B cell (primary cell): ENCODE measurements at regions not wholly inside any gene's neighbourhood (a gene's known extent, or its start where the extent isn't known, plus 50 kb on each side); places are given as distances from the start of the nearest gene placed in this dataset.

Source experiments
- ATAC-seq: fragments of 200-7000 bp; cut with Tn5 transposase; one replicate; pipeline ENCODE4 v1.10.0; 2021; ENCODE audit warnings: low read depth, mild to moderate bottlenecking, moderate number of reproducible peaks, moderate library complexity
- CTCF ChIA-PET: fragments of 350-600 bp; sonication (Branson Sonifier 250); formaldehyde crosslinking; loops from one replicate; lab custom pipeline; 2021; ENCODE audit warnings: antibody characterized with exemption, inconsistent platforms; lab: Charles Lee
- POLR2A ChIA-PET: fragments of 350-600 bp; sonication (Branson Sonifier 250); formaldehyde crosslinking; loops from one replicate; lab custom pipeline; 2021; ENCODE audit warnings: antibody characterized with exemption; lab: Charles Lee
- DNase-seq: peaks from one replicate; pipeline ENCODE4 v3.0.0; 2013
- H2AFZ ChIP-seq: 2 replicates; pipeline ENCODE4 v1.6.1; 2012; ENCODE audit warnings: mild to moderate bottlenecking, low read depth, low read length; ENCODE audit not compliant: insufficient read depth, poor library complexity, severe bottlenecking
- H3K27ac ChIP-seq, 2 donors: 1 replicate in 1 of 2; 2 replicates in 1 of 2; pipeline ENCODE4 v1.5.1; 2012 to 2013; ENCODE audit warnings: low read length in 2 of 2, mild to moderate bottlenecking in 2 of 2, moderate library complexity in 1 of 2
- H3K27me3 ChIP-seq, 4 experiments: fragments of 200-600 bp in 1 of 4; sonication (generic) in 1 of 4; replicated peaks in 1 of 4; 1 replicate in 2 of 4; 2 replicates in 2 of 4; pipeline versions ENCODE4 v1.6.1 to v1.7.0; 2013 to 2016; ENCODE audit warnings: low read length in 3 of 4, mild to moderate bottlenecking in 2 of 4, mixed read lengths in 1 of 4, moderate library complexity in 1 of 4; ENCODE audit not compliant: insufficient read depth in 4 of 4, control insufficient read depth in 3 of 4; ENCODE audit errors: control extremely low read depth in 1 of 4
- H3K36me3 ChIP-seq, 2 experiments: replicated peaks in 1 of 2; 1 replicate in 1 of 2; 2 replicates in 1 of 2; pipeline versions ENCODE4 v1.6.1 to v1.7.1; 2013; ENCODE audit warnings: low read length in 1 of 2; ENCODE audit not compliant: insufficient read depth in 2 of 2, control insufficient read depth in 1 of 2; ENCODE audit errors: control extremely low read depth in 1 of 2, extremely low read depth in 1 of 2
- H3K4me1 ChIP-seq, 2 donors: fragments of 200-600 bp in 1 of 2; sonication (generic) in 1 of 2; 1 replicate in 1 of 2; 2 replicates in 1 of 2; pipeline versions ENCODE4 v1.5.1 to v1.6.1; 2013 to 2017; ENCODE audit warnings: low read length in 2 of 2; ENCODE audit not compliant: control insufficient read depth in 2 of 2, insufficient read depth in 2 of 2
- H3K4me2 ChIP-seq: replicated peaks from 2 replicates; pipeline ENCODE3; 2012; ENCODE audit warnings: mild to moderate bottlenecking, low read depth, low read length; ENCODE audit not compliant: poor library complexity, severe bottlenecking
- H3K4me3 ChIP-seq, 5 experiments: fragments of 200-600 bp in 1 of 5; sonication (generic) in 1 of 5; 1 replicate in 3 of 5; 2 replicates in 2 of 5; pipeline versions ENCODE4 v1.5.1 to v1.7.0; 2011 to 2016; ENCODE audit warnings: low read length in 4 of 5, mild to moderate bottlenecking in 4 of 5, low read depth in 2 of 5, control low read depth in 1 of 5, moderate library complexity in 1 of 5; ENCODE audit not compliant: insufficient read depth in 1 of 5; ENCODE audit errors: control extremely low read depth in 1 of 5, extremely low read depth in 1 of 5
- H3K79me2 ChIP-seq: fragments of 200-600 bp; sonication (generic); one replicate; pipeline ENCODE4 v1.6.0; 2016; ENCODE audit warnings: low read length; ENCODE audit not compliant: control insufficient read depth, insufficient read depth
- H3K9ac ChIP-seq: fragments of 200-600 bp; sonication (generic); 2 replicates; pipeline ENCODE4 v1.6.1; 2017; ENCODE audit warnings: mild to moderate bottlenecking, low read length, moderate library complexity
- H3K9me3 ChIP-seq, 3 donors: one replicate each; pipeline versions ENCODE4 v1.6.1 to v1.7.1; 2013; ENCODE audit warnings: low read length in 2 of 3; ENCODE audit not compliant: control insufficient read depth in 2 of 3, insufficient read depth in 1 of 3; ENCODE audit errors: control extremely low read depth in 1 of 3
- H4K20me1 ChIP-seq: 2 replicates; pipeline ENCODE4 v1.6.0; 2012; ENCODE audit warnings: mild to moderate bottlenecking, low read length; ENCODE audit not compliant: insufficient read depth, control insufficient read depth, poor library complexity, severe bottlenecking
- H3K27ac Mint-ChIP-seq: one replicate; pipeline ENCODE4 v1.8.0; 2021; ENCODE audit warnings: mixed read lengths
- H3K27me3 Mint-ChIP-seq: one replicate; pipeline ENCODE4 v1.8.0; 2021; ENCODE audit warnings: mixed read lengths
- H3K4me1 Mint-ChIP-seq: one replicate; pipeline ENCODE4 v1.8.0; 2021; ENCODE audit warnings: mixed read lengths
- H3K4me3 Mint-ChIP-seq: one replicate; pipeline ENCODE4 v1.8.0; 2021; ENCODE audit warnings: mixed read lengths
- H3K9me3 Mint-ChIP-seq: one replicate; pipeline ENCODE4 v1.8.0; 2022; ENCODE audit warnings: mixed read lengths; ENCODE audit not compliant: insufficient read depth
- CTCF ChIP-seq: fragments of 200-600 bp; IDR thresholded peaks from one replicate; pipeline ENCODE4 v1.8.0; 2022; ENCODE audit warnings: antibody characterized with exemption, mild to moderate bottlenecking
- EZH2 ChIP-seq: IDR thresholded peaks from 2 replicates; pipeline ENCODE4 v1.6.1; 2012; ENCODE audit warnings: borderline replicate concordance, low read depth, mild to moderate bottlenecking, moderate library complexity, low read length; ENCODE audit not compliant: insufficient read depth, poor library complexity, severe bottlenecking
- WGBS: methylation state at CpG from one replicate; pipeline ENCODE4 v1.1.5; 2013; ENCODE audit warnings: missing lambda C conversion rate; ENCODE audit not compliant: insufficient coverage; 5-methylcytosine and 5-hydroxymethylcytosine counted together
- intact Hi-C: fragments of 100-400 bp; cut with micrococcal nuclease; formaldehyde crosslinking; loops from one replicate; pipeline ENCODE4 v1.10.0; 2022

GRCh38 chr10:113219446-113219845, 269.4 kb downstream of the TCF7L2 start:
- no peak overlapping the region for H3K4me2 ChIP-seq
- no peak overlapping the region for H3K27ac ChIP-seq
- H3K4me3 ChIP-seq: no peak overlapping the region
- H4K20me1 ChIP-seq: no peaks in the 10 kb centered on the region
- no peaks in the 10 kb centered on the region for H3K4me1 ChIP-seq
- H3K4me1 Mint-ChIP-seq: no peaks in the 10 kb centered on the region
- H2AFZ ChIP-seq: no peak overlapping the region
- DNase-seq (no peak), ATAC-seq (no peak)
- intact Hi-C loops: no loop called here
- ChIA-PET POLR2A (no interaction called here), CTCF (no interaction called here)
- H3K27me3 ChIP-seq: peaks cover 0 to 12% (median 1%) of the 10 kb centered on the region in 4 experiments
- no peaks in the 10 kb centered on the region for H3K9me3 ChIP-seq
- H3K27me3 Mint-ChIP-seq: peaks cover 26% of the 10 kb centered on the region
- H3K9me3 Mint-ChIP-seq: no peaks in the 10 kb centered on the region
- no peak overlapping the region for H3K4me3 Mint-ChIP-seq
- H3K36me3 ChIP-seq: no peaks in the 10 kb centered on the region
- no peak overlapping the region for H3K27ac Mint-ChIP-seq
- TF ChIP-seq CTCF (no peak), EZH2 (no peak)
- 100% methylated on average over 3 of the region's 7 CpGs for WGBS
- no peak overlapping the region for H3K9ac ChIP-seq
- no peaks in the 10 kb centered on the region for H3K79me2 ChIP-seq

- no peaks in the 10 kb centered on the region for H3K4me1 Mint-ChIP-seq
- H3K79me2 ChIP-seq: no peaks in the 10 kb centered on the region
- 28% methylated on average over 6 of the region's 6 CpGs for whole genome bisulfite sequencing
- H3K27me3 ChIP-seq: peaks cover 0 to 13% (median 1%) of the 10 kb centered on the region in 4 experiments
- H3K27ac Mint-ChIP-seq: no peak overlapping the region
- no peak overlapping the region for H3K4me3 Mint-ChIP-seq
- peaks cover 33% of the 10 kb centered on the region for H3K27me3 Mint-ChIP-seq
- ChIA-PET CTCF (no interaction called here), POLR2A (no interaction called here)
- H4K20me1 ChIP-seq: no peaks in the 10 kb centered on the region
- no peaks in the 10 kb centered on the region for H3K9me3 Mint-ChIP-seq
- H3K4me1 ChIP-seq: no peaks in the 10 kb centered on the region
- H3K27ac ChIP-seq: no peak overlapping the region
- ATAC-seq: no peak
- DNase-seq: no peak
- H2AFZ ChIP-seq: no peak overlapping the region
- no peak overlapping the region for H3K9ac ChIP-seq
- H3K9me3 ChIP-seq: no peaks in the 10 kb centered on the region
- intact Hi-C loops: no loop called here
- TF ChIP-seq CTCF: no peak
- no peak for TF ChIP-seq EZH2
- H3K4me2 ChIP-seq: no peak overlapping the region
- no peak overlapping the region for H3K4me3 ChIP-seq
- H3K36me3 ChIP-seq: no peaks in the 10 kb centered on the region
These were observed 271.7 kb downstream of the TCF7L2 start for GRCh38 chr10:113221756-113222168.
